ENCODE measurements at regions not wholly inside any gene's neighbourhood (a gene's known extent, or its start where the extent isn't known, plus 50 kb on each side); places are given as distances from the start of the nearest gene placed in this dataset.

- no peak for TF ChIP-seq EZH2phosphoT487 (conservative IDR thresholded peaks at IDR 0.05; ENCODE audit: low read length)
- no peak for TF ChIP-seq CTCF (IDR thresholded peaks at IDR 0.05; ENCODE audit: insufficient read depth, low read length, poor library complexity, severe bottlenecking)
- Histone ChIP-seq H3F3A (ENCODE audit: insufficient read depth) (no peaks in the 10 kb centered on the region), H3K27ac (ENCODE audit: low read depth, low read length) (no peak overlapping the region), H3K27me3 (ENCODE audit: low read length) (no peaks in the 10 kb centered on the region), H2AFZ (ENCODE audit: low read depth, low read length, severe bottlenecking) (no peak overlapping the region), H3K4me3 (ENCODE audit: insufficient read depth, low read length, poor library complexity, severe bottlenecking) (no peak overlapping the region), H4K20me1 (ENCODE audit: low read depth, low read length) (no peaks in the 10 kb centered on the region), H3K4me2 (ENCODE audit: low read depth, low read length, poor library complexity, severe bottlenecking) (no peak overlapping the region), H3K36me3 (ENCODE audit: low read length) (no peaks in the 10 kb centered on the region), H3K9me3 (ENCODE audit: insufficient read depth, low read length) (no peaks in the 10 kb centered on the region), H3K9me2 (replicated peaks; ENCODE audit: insufficient read depth, low read length) (no peaks in the 10 kb centered on the region), H3K9ac (ENCODE audit: low read length) (no peak overlapping the region), H3K79me2 (ENCODE audit: insufficient read depth, low read length) (no peaks in the 10 kb centered on the region)
Measured at GRCh38 chr18:55838319-55838718, 250.3 kb upstream of the TCF4 start.

- Histone ChIP-seq H3K4me3 (ENCODE audit: insufficient read depth, low read length, poor library complexity, severe bottlenecking) (no peak overlapping the region), H4K20me1 (ENCODE audit: low read depth, low read length) (no peaks in the 10 kb centered on the region), H3K27me3 (ENCODE audit: low read length) (no peaks in the 10 kb centered on the region), H3K27ac (ENCODE audit: low read depth, low read length) (no peak overlapping the region), H3K79me2 (ENCODE audit: insufficient read depth, low read length) (no peaks in the 10 kb centered on the region), H3K9me3 (ENCODE audit: insufficient read depth, low read length) (no peaks in the 10 kb centered on the region), H3K4me2 (ENCODE audit: low read depth, low read length, poor library complexity, severe bottlenecking) (no peak overlapping the region), H3K9ac (ENCODE audit: low read length) (no peak overlapping the region), H3K36me3 (ENCODE audit: low read length) (no peaks in the 10 kb centered on the region), H3F3A (ENCODE audit: insufficient read depth) (no peaks in the 10 kb centered on the region), H3K9me2 (replicated peaks; ENCODE audit: insufficient read depth, low read length) (no peaks in the 10 kb centered on the region), H2AFZ (ENCODE audit: low read depth, low read length, severe bottlenecking) (no peak overlapping the region)
- TF ChIP-seq EZH2phosphoT487 (conservative IDR thresholded peaks at IDR 0.05; ENCODE audit: low read length) = no peak
- TF ChIP-seq CTCF (IDR thresholded peaks at IDR 0.05; ENCODE audit: insufficient read depth, low read length, poor library complexity, severe bottlenecking) = no peak
Measured at GRCh38 chr18:55833543-55833942, 245.6 kb upstream of the TCF4 start.

GRCh38 chr18:55830544-55830943 lies 242.6 kb upstream of the TCF4 start:
- Histone ChIP-seq H3K9me3 (ENCODE audit: insufficient read depth, low read length) (no peaks in the 10 kb centered on the region), H3K27ac (ENCODE audit: low read depth, low read length) (no peak overlapping the region), H4K20me1 (ENCODE audit: low read depth, low read length) (no peaks in the 10 kb centered on the region), H2AFZ (ENCODE audit: low read depth, low read length, severe bottlenecking) (no peak overlapping the region), H3K79me2 (ENCODE audit: insufficient read depth, low read length) (no peaks in the 10 kb centered on the region), H3K4me3 (ENCODE audit: insufficient read depth, low read length, poor library complexity, severe bottlenecking) (no peak overlapping the region), H3K4me2 (ENCODE audit: low read depth, low read length, poor library complexity, severe bottlenecking) (no peak overlapping the region), H3K36me3 (ENCODE audit: low read length) (no peaks in the 10 kb centered on the region), H3K9me2 (replicated peaks; ENCODE audit: insufficient read depth, low read length) (no peaks in the 10 kb centered on the region), H3K9ac (ENCODE audit: low read length) (no peak overlapping the region), H3F3A (ENCODE audit: insufficient read depth) (no peaks in the 10 kb centered on the region), H3K27me3 (ENCODE audit: low read length) (no peaks in the 10 kb centered on the region)
- TF ChIP-seq CTCF (IDR thresholded peaks at IDR 0.05; ENCODE audit: insufficient read depth, low read length, poor library complexity, severe bottlenecking) = no peak
- no peak for TF ChIP-seq EZH2phosphoT487 (conservative IDR thresholded peaks at IDR 0.05; ENCODE audit: low read length)

Data from SU-DHL-6 (cell line).